A673 (cell line): ENCODE measurements at regions not wholly inside any gene's neighbourhood (a gene's known extent, or its start where the extent isn't known, plus 50 kb on each side); places are given as distances from the start of the nearest gene placed in this dataset.

ENCODE experiments used
- BruUV-seq: library from RNA; stranded (reverse); fragments of 400-500 nt; replicated peaks from 2 replicates; lab custom pipeline; 2021; lab: Mats Ljungman, UMichigan
- CTCF ChIA-PET: fragments of 300-600 bp; sonication (Branson Sonifier 250); formaldehyde crosslinking; loops from one replicate; lab custom pipeline; 2022; ENCODE audit warnings: antibody characterized with exemption; lab: Charles Lee
- POLR2A ChIA-PET: fragments of 300-600 bp; sonication (Branson Sonifier 250); formaldehyde crosslinking; loops from one replicate; lab custom pipeline; 2022; ENCODE audit warnings: antibody characterized with exemption; ENCODE audit not compliant: low non-redundant PET; lab: Charles Lee
- DNase-seq: peaks from one replicate; pipeline ENCODE4 v3.0.0-alpha.2; 2015; ENCODE audit warnings: low spot score
- H3K27ac ChIP-seq: fragments of 200-600 bp; sonication (generic); 2 replicates; pipeline ENCODE4 v1.5.1; 2016; ENCODE audit warnings: mixed run types, low read depth, mild to moderate bottlenecking, mixed read lengths, antibody characterized with exemption, low read length; ENCODE audit not compliant: poor library complexity, severe bottlenecking
- H3K27me3 ChIP-seq: fragments of 200-600 bp; sonication (generic); replicated peaks from 2 replicates; pipeline ENCODE4 v1.6.1; 2017; ENCODE audit warnings: mixed run types, low read depth, mild to moderate bottlenecking, mixed read lengths, antibody characterized with exemption, low read length; ENCODE audit not compliant: insufficient read depth, poor library complexity
- H3K36me3 ChIP-seq: fragments of 200-600 bp; sonication (generic); 2 replicates; pipeline ENCODE4 v1.6.1; 2016; ENCODE audit warnings: mixed run types, mild to moderate bottlenecking, mixed read lengths, antibody characterized with exemption, low read length; ENCODE audit not compliant: insufficient read depth, poor library complexity, severe bottlenecking
- H3K4me1 ChIP-seq: fragments of 200-600 bp; sonication (generic); 2 replicates; pipeline ENCODE4 v1.6.1; 2017; ENCODE audit warnings: mixed run types, mild to moderate bottlenecking, mixed read lengths, antibody characterized with exemption, low read length; ENCODE audit not compliant: insufficient read depth, poor library complexity, severe bottlenecking
- H3K4me3 ChIP-seq: fragments of 200-600 bp; sonication (generic); 2 replicates; pipeline ENCODE4 v1.5.1; 2016; ENCODE audit warnings: low read depth, mixed run types, mild to moderate bottlenecking, mixed read lengths, low read length; ENCODE audit not compliant: poor library complexity, severe bottlenecking
- H3K9me3 ChIP-seq: fragments of 200-600 bp; sonication (generic); 2 replicates; pipeline ENCODE4 v1.6.1; 2016; ENCODE audit warnings: mixed run types, low read depth, mild to moderate bottlenecking, mixed read lengths, antibody characterized with exemption, low read length; ENCODE audit not compliant: poor library complexity, severe bottlenecking
- EZH2 ChIP-seq: fragments of 200-600 bp; sonication (generic); IDR thresholded peaks from 2 replicates; pipeline ENCODE4 v1.6.1; 2017; ENCODE audit warnings: borderline replicate concordance, low read depth, mild to moderate bottlenecking, mixed read lengths, antibody characterized with exemption, low read length; ENCODE audit not compliant: poor library complexity, severe bottlenecking
- intact Hi-C: fragments of 100-400 bp; cut with micrococcal nuclease; formaldehyde crosslinking; loops from one replicate; pipeline ENCODE4 v1.10.0; 2022; ENCODE audit not compliant: unreplicated experiment
- TF ChIP-seq, protein P1 (sequence below): fragments of 300-800, 200-600 bp; sonication (generic); conservative IDR thresholded peaks from 2 replicates; pipeline ENCODE4 v1.5.1; 2017; ENCODE audit warnings: low read depth, mild to moderate bottlenecking, antibody characterized with exemption, low read length, moderate library complexity, mixed read lengths

DNA sequence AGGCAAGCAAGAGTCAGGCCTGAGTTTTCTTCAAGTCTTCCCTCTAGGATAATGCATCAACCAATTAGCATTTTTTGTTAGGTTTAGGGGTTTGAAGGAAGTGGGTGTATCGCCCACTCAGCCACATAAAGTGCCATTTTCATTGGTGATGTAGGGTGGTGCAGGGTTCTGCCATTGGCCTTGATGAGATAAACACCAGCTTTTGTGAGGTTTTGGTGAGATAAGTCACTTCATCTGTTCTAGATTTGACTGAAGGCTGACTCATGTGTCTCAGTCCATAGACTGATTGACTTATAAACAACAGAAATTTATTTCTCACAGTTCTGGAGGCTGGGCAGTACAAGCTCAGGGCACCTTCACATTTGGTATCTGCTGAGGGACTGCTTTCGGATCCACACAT, 84.5 kb upstream of the C3orf80 start:
- no peaks in the 10 kb centered on the region for H3K27me3 ChIP-seq
- H3K4me3 ChIP-seq = no peak overlapping the region
- POLR2A ChIA-PET = no interaction called here
- no peak overlapping the region for H3K27ac ChIP-seq
- no peak for DNase-seq
- peaks cover under 1% of the 10 kb centered on the region for H3K4me1 ChIP-seq
- no peaks in the 10 kb centered on the region for H3K36me3 ChIP-seq
- CTCF ChIA-PET = no interaction called here
- no TSS peak for BruUV-seq
- intact Hi-C loops = no loop called here
- TF ChIP-seq, protein P1, sequence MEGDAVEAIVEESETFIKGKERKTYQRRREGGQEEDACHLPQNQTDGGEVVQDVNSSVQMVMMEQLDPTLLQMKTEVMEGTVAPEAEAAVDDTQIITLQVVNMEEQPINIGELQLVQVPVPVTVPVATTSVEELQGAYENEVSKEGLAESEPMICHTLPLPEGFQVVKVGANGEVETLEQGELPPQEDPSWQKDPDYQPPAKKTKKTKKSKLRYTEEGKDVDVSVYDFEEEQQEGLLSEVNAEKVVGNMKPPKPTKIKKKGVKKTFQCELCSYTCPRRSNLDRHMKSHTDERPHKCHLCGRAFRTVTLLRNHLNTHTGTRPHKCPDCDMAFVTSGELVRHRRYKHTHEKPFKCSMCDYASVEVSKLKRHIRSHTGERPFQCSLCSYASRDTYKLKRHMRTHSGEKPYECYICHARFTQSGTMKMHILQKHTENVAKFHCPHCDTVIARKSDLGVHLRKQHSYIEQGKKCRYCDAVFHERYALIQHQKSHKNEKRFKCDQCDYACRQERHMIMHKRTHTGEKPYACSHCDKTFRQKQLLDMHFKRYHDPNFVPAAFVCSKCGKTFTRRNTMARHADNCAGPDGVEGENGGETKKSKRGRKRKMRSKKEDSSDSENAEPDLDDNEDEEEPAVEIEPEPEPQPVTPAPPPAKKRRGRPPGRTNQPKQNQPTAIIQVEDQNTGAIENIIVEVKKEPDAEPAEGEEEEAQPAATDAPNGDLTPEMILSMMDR = no peak
- no peak for TF ChIP-seq EZH2
- H3K9me3 ChIP-seq = no peaks in the 10 kb centered on the region

DNA sequence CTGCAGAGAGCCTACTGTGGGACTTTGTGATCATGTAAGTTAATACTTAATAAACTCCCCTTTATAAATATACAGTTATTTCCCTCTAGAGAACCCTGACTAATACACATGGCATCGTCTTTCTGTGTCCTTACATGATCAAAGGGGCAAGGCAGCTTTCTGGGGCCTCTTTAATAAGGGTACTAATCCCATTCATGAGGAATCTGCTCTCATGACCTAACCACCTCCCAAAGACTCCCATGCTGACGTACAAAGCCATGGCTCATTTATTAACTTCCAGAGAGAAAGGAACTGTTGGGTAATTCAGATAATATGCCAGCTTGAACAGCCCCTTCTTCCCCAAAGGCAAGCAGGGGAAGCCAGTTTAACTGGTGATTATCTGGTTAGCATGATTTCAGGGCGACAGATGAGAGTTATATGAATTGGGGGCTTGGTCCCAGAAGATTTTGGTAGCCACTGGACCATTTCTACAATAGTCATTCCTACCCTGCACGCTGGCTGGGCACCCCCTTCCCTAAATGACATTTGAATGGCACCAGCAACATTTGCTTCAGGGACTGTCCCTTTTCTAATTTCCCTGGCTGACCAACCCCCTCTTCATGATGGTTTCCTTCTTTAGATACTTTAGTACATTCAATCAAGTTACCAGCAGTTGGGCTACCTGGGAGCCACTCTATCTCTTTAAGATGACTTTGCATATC, 83.6 kb upstream of the C3orf80 start:
- Histone ChIP-seq H3K27me3 (no peaks in the 10 kb centered on the region), H3K36me3 (no peaks in the 10 kb centered on the region), H3K27ac (no peak overlapping the region), H3K9me3 (no peaks in the 10 kb centered on the region), H3K4me3 (no peak overlapping the region), H3K4me1 (no peaks in the 10 kb centered on the region)
- no TSS peak for BruUV-seq
- no peak for TF ChIP-seq EZH2
- TF ChIP-seq, protein P1 = no peak
- POLR2A ChIA-PET = no interaction called here
- CTCF ChIA-PET = no interaction called here
- intact Hi-C loops = no loop called here
- no peak for DNase-seq

DNA sequence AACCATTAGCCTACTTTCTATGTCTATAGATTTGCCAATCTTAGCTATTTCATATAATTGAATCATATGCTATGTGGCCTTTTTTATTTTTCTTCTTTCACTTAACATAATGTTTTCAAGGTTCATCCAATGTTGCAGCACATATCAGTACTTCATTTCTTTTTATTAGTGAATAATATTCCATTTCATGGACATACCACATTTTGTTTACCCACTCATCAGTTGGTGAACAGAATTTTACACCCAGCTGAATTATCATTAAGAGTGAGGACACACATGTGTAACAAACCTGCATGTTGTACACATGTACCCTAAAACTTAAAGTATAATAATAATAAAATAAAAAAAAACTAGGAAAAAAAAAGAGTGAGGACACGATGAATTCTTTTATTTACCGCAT, 81.7 kb upstream of the C3orf80 start:
- Histone ChIP-seq H3K27ac (no peak overlapping the region), H3K4me3 (no peak overlapping the region), H3K4me1 (no peaks in the 10 kb centered on the region), H3K36me3 (no peaks in the 10 kb centered on the region), H3K9me3 (no peaks in the 10 kb centered on the region), H3K27me3 (no peaks in the 10 kb centered on the region)
- ChIA-PET CTCF (no interaction called here), POLR2A (no interaction called here)
- no TSS peak for BruUV-seq
- intact Hi-C loops = no loop called here
- TF ChIP-seq, protein P1 = no peak
- DNase-seq = no peak
